ENCODE measurements at regions not wholly inside any gene's neighbourhood (a gene's known extent, or its start where the extent isn't known, plus 50 kb on each side); places are given as distances from the start of the nearest gene placed in this dataset.

DNA sequence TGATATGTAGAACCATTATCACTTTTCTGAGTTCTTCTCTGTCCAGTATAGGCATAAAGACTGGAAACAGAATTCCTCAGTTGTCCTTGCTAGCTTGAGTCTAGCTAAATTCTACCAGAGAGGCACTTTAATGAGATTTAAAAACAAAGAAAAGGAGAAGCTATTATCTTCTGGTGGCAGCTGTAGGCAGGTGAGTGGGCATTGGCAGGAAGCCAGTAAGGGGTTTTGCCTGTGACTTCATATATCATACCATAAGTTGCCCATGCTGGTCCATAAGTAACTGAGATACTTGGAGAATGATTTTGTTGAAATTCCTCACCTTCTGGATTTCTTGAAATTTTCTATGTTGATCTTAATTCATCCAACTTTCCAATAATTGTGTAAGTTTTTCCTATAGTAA lies 402.3 kb upstream of the TGFBR2 start:
- no peak for DNase-seq (ENCODE audit: low read depth in 2 of 3, low spot score in 1 of 3)

DNA sequence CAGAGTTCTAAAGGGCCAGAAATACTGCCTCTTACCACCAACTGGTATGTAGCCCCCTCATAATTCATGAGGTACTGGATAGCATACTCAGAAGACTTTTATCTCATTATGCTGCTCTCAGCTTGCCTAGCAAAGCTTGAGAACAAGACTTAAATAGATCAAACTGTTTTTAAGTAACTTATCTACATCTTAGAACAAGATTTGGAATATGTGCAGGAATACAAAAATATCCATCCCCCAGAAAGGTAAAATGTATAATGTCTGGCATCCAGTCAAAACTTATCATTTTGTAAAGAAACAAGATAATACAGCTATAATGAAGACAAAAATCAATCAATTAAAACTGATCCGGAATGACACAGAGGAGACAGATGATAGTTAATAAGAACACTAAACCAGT lies 400.4 kb upstream of the TGFBR2 start:
- no peak for DNase-seq (ENCODE audit: low read depth in 2 of 3, low spot score in 1 of 3)

GRCh38 chr3:30221619-30222018 lies 384.8 kb upstream of the TGFBR2 start:
- no peak for DNase-seq (ENCODE audit: low read depth in 2 of 3, low spot score in 1 of 3)

DNA sequence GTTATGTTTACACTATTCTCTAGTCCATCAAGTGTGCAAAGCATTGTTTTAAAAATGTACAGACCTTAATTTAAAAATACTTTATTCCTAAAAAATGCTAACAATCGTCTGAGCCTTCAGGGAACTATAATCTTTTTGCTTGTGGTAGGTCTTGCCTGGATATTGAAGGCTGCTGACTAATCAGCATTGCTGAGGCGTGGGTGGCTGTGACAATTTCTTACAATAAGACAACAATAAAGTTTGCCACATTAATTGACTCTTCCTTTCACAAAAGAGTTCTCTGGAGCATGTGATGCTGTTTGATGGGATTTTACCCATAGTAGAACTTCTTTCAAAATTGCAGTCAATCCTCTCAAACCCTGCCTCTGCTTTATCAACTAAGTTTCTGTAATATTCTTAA lies 384.0 kb upstream of the TGFBR2 start:
- no peak for DNase-seq (ENCODE audit: low read depth in 2 of 3, low spot score in 1 of 3)

DNA sequence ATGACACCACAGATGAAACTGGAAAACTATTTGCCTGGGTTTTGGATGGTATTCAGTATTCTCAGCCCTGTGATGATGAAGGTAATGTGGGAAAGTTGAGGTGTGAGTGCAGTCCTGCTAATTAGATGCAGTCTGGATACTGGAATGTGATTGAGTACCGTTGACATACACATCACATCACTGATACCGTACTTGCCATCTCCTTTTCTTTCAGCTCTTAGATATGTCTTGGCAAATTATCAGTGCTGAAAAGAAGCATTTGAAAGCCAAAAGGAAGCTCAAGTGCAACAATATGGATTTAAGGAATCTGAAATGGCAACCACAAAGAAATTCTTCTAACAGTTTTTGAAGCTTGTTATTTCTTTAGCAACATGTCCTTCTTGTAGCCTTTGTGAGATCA lies 381.4 kb upstream of the TGFBR2 start:
- no peak for DNase-seq (ENCODE audit: low read depth in 2 of 3, low spot score in 1 of 3)

GRCh38 chr3:30226601-30227151 lies 379.7 kb upstream of the TGFBR2 start:
- DNase-seq (ENCODE audit: low read depth in 2 of 3, low spot score in 1 of 3): no peak

DNA sequence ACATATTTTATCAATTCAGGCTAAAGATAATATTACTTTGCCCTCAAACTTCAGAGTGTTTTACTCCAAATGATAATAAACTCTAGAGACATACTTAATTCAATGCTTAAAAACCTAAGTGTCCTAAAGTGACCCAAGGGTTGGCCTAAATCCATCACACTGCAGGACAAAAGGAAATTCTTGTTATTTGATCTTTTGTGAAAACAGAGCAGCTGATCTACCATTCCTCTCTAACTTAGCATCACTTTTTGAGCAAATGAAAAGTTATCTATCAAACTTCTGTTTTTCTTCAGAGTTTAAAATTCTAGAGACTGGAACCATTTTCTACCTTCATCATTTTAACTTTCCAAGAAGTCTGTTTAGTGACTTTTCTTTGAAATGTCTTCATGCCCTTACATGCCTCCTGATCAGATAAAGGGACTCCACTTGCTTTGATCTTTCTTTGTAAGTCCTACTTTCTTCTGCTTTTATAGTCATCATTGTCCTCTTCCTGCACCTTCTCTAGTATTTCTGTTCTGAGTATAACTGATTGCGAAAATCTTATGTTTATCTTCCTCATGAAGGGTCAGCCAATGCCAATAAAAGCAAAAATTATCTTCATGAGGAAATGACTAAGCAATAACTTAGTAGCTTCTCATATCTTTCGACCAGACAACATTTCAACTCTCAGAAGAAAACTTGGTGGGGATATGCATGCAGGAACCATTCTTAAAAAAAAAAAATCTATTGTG lies 378.7 kb upstream of the TGFBR2 start:
- DNase-seq (ENCODE audit: low read depth in 2 of 3, low spot score in 1 of 3): no peak

DNA sequence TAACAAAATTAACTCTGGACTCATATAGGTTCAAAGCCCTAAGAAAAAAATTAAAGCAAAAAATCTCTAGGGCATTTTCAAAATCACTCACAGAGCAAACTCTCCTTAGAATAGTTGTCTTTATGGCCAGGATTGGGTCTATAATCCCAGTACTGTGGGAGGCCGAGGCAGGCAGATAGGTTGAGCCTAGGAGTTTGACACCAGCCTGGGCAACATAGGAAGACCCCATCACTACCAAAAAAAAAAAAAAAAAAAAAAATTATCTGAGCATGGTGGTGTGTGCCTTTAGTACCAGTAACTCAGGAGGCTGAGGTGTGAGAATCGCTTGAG lies 378.1 kb upstream of the TGFBR2 start:
- DNase-seq (ENCODE audit: low read depth in 2 of 3, low spot score in 1 of 3): no peak

- no peak for DNase-seq (ENCODE audit: low read depth in 2 of 3, low spot score in 1 of 3)
Observed at GRCh38 chr3:30231277-30232141, 374.9 kb upstream of the TGFBR2 start.

DNA sequence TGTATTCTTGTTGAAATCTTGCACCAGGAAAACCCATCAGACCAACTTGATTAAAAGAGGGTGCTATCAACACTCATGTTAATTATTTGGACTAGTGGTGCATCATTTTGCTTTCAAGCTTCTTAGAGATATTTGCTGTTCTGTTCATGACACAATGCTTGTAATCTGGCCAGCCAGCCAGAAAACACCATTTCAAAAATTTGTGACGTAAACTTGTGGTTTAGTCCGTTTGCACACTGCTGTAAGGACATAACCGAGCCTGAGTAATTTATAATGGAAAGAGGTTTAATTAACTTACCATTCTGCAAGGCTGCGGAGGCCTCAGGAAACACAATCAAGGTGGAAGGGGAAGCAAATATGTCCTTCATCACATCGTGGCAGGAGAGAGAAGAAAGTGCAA lies 374.3 kb upstream of the TGFBR2 start:
- DNase-seq (ENCODE audit: low read depth in 2 of 3, low spot score in 1 of 3): no peak

GRCh38 chr3:30233913-30234646 lies 372.3 kb upstream of the TGFBR2 start:
- DNase-seq (ENCODE audit: low read depth in 2 of 3, low spot score in 1 of 3): no peak

DNA sequence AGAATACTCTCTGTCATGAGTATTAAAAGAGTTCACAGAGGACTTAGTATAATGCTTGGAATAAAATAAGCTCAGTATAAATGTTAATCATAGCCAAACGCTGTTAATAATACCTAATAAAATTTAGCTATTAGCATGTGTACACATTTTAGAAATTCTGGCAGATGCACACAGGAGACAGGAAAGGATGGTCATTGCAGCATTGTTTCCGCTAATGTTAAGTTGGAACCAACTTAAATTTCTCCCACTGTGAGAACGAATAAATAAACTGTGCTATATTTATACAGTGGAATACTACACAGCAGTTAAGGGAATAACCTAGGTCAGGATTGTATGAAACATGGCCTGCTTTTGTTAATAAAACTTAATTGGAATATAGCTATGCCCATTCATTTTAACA lies 370.4 kb upstream of the TGFBR2 start:
- DNase-seq (ENCODE audit: low read depth in 2 of 3, low spot score in 1 of 3): no peak

GRCh38 chr3:30241721-30242120 lies 364.7 kb upstream of the TGFBR2 start:
- DNase-seq (ENCODE audit: low read depth in 2 of 3, low spot score in 1 of 3): no peak

- DNase-seq (ENCODE audit: low read depth in 2 of 3, low spot score in 1 of 3): no peak
Observed at GRCh38 chr3:30245858-30246622, 360.4 kb upstream of the TGFBR2 start.

DNA sequence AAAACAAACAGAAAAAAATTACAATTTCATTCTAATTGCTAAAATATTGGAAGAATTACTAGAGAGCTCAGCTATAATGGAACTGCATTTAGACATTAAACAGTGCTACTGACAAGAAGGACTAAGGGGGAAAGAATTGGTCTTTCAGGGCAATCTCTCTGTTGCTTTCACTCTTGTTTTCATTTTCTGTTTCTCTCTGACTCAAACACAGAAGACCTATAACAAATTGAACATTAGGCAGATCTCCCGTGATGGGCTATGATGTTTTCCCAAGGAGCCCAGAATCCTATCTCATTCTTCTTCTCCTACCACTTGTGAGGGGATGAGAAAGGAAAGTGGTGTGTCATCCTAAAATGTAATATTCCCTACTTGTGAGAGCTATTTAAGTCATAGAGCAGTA lies 358.0 kb upstream of the TGFBR2 start:
- DNase-seq (ENCODE audit: low read depth in 2 of 3, low spot score in 1 of 3): no peak

DNA sequence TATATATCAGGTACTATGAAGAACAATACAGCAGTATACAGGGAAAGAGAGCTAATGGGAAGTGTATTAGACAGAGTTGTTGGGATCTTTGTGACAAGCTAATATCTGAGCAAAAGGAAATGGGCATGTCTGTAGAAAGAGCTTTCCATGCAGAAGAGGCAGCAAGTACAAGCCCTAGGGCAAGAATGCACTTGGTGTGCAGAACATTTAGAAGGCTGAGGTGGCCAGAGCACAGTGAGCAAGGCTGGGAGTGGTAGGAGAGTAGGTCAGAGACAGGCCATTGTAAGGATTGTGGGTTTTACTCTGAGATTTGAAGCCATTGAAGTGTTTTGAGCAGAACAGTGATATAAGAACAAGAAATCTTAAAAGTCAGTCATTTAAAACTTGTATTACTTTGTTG lies 353.9 kb upstream of the TGFBR2 start:
- no peak for DNase-seq (ENCODE audit: low read depth in 2 of 3, low spot score in 1 of 3)

GRCh38 chr3:30253832-30254231 lies 352.6 kb upstream of the TGFBR2 start:
- DNase-seq (ENCODE audit: low read depth in 2 of 3, low spot score in 1 of 3): no peak

DNA sequence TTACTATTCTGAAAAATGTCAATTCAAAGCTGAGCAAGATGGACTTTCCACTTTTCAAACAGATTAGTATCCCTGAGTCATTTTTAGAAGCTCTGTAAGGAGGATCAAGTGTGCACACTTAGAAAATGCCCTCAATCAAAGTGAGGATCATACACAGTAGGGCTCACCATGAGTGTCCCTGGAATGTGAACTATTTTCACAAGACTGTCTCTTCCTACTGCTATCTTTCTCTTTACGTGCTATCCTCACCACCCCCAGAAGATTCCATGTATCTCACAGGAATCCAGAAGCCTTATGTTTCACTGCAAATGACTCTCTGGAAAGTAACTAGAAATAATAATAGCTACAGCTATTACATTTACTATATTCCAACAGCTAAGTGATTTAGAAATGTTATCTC lies 349.9 kb upstream of the TGFBR2 start:
- no peak for DNase-seq (ENCODE audit: low read depth in 2 of 3, low spot score in 1 of 3)

DNA sequence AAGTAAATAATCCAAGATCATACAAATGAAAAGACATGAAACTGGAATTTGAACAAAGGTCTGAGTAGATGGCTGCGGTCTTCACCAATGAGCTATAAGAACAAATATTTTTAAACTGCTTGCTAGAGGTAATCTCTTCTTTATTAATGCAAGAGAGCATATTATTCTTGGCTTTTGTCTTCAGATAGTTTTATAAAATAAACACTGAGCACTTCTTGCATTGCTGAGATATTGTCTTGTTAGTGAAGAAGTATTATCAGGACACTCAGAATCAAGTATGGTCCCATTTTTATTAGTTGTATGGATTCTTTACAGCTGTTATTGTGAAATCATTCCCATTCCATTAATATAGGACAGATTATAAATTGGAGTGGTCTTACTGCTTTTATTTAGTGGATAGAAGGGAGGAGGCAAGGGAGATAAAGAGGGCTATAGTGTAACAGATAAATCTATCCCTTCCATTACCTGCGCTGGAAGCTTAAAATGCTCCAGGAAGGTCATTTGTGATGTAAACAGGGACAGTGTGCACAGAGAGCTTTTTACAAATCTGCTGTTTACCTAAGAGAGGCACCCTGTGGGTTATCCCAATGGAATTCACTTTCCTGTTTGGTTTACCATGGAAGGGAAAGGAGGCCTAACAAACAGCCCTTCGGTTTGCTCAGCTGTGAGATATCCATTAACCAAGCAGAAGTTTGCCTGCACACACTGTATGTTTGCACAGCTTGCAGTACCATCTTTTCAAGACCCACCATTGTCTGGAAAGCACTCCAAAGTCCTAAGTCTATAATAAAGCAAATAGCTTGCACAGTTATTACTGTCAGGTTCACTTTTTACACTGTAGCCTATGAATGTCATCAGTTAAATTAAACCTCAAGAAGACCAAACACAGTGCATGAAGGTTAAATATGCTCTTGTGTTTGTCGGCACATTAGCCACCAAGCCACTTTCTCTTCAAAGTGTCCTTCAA lies 347.7 kb upstream of the TGFBR2 start:
- no peak for DNase-seq (ENCODE audit: low read depth in 2 of 3, low spot score in 1 of 3)

- no peak for DNase-seq (ENCODE audit: low read depth in 2 of 3, low spot score in 1 of 3)
Observed at GRCh38 chr3:30259730-30260129, 346.7 kb upstream of the TGFBR2 start.

All from stimulated activated CD4-positive, alpha-beta T cell treated with anti-CD3 and anti-CD28 coated beads, Interleukin-12 subunit alpha, Interleukin-12 subunit beta, amount 100 ng/mL, for 48 hours (primary cell).